Body of pancreas (tissue), 4 donors: ENCODE measurements at regions not wholly inside any gene's neighbourhood (a gene's known extent, or its start where the extent isn't known, plus 50 kb on each side); places are given as distances from the start of the nearest gene placed in this dataset.
A peak's percentile ranks its signal among the peaks of the same experiment; 100 is the strongest.

Experiments used
- ATAC-seq: fragments of 150-250 bp; one replicate; pipeline ENCODE4 v1.9.1; 2016
- DNase-seq, 4 donors: peaks; one replicate each; pipeline ENCODE4 v3.0.0-alpha.2; 2019
- H3K27ac ChIP-seq, 4 donors: fragments of 200-600 bp; sonication (generic); 1 replicate in 3 of 4; 2 replicates in 1 of 4; pipeline versions ENCODE4 v1.5.1 to v1.6.1; 2016 to 2019; ENCODE audit warnings: mild to moderate bottlenecking in 1 of 4, mixed read lengths in 1 of 4, moderate library complexity in 1 of 4
- H3K27me3 ChIP-seq, 2 donors: fragments of 200-600 bp; sonication (generic); one replicate each; pipeline ENCODE4 v1.6.0; 2016; ENCODE audit warnings: mild to moderate bottlenecking in 1 of 2
- H3K36me3 ChIP-seq, 2 donors: fragments of 200-600 bp; sonication (generic); replicated peaks in 1 of 2; 2 replicates each; pipeline ENCODE4 v1.5.1; 2016; ENCODE audit warnings: low read depth in 2 of 2; ENCODE audit not compliant: insufficient read depth in 1 of 2
- H3K4me1 ChIP-seq: fragments of 200-600 bp; sonication (generic); one replicate; pipeline ENCODE4 v1.6.0; 2016
- H3K4me3 ChIP-seq, 2 donors: fragments of 200-600 bp; sonication (generic); 1 replicate in 1 of 2; 2 replicates in 1 of 2; pipeline ENCODE4 v1.5.1; 2016 to 2019
- H3K9me3 ChIP-seq, 3 donors: fragments of 200-600 bp; sonication (generic); 1 replicate in 2 of 3; 2 replicates in 1 of 3; pipeline ENCODE4 v1.5.1; 2016
- CTCF ChIP-seq, 7 experiments: fragments of 450-650 bp in 4 of 7; fragments of 200-600 bp in 3 of 7; sonication (generic) in 3 of 7; IDR thresholded peaks; one replicate each; pipeline ENCODE4 v1.5.1; 2016 to 2019; ENCODE audit warnings: antibody characterized with exemption in 7 of 7
- POLR2A ChIP-seq, 3 donors: fragments of 450-650 bp; IDR thresholded peaks; one replicate each; pipeline ENCODE4 v1.6.1; 2016; ENCODE audit warnings: antibody characterized with exemption in 3 of 3, mild to moderate bottlenecking in 2 of 3
- WGBS, 2 donors: methylation state at CpG; one replicate each; pipeline ENCODE4 v1.1.5; 2017; 5-methylcytosine and 5-hydroxymethylcytosine counted together
- intact Hi-C: fragments of 100-400 bp; cut with DNase I; formaldehyde crosslinking; loops from one replicate; pipeline ENCODE4 v1.15.1; 2023

- Histone ChIP-seq H3K4me1 (peaks cover 32% of the 10 kb centered on the region), H3K36me3 (no peaks in the 10 kb centered on the region), H3K27ac (no peak overlapping the region), H3K9me3 (no peaks in the 10 kb centered on the region), H3K27me3 (no peaks in the 10 kb centered on the region), H3K4me3 (no peak overlapping the region)
- intact Hi-C loops = no loop called here
- no peak for DNase-seq
- TF ChIP-seq CTCF (IDR thresholded peaks at IDR 0.05) (no peak), POLR2A (IDR thresholded peaks at IDR 0.05) (no peak)
- WGBS, 2 donors = 95 to 97% methylated on average over 9 of the region's 9 CpGs
- ATAC-seq = no peak
These were observed 422.1 kb downstream of the RPS24 start for GRCh38 chr10:78455811-78456210.

- Histone ChIP-seq H3K4me3 (no peak overlapping the region), H3K4me1 (peaks cover 32% of the 10 kb centered on the region), H3K27me3 (no peaks in the 10 kb centered on the region), H3K36me3 (no peaks in the 10 kb centered on the region), H3K9me3 (no peaks in the 10 kb centered on the region), H3K27ac (no peak overlapping the region)
- 88 to 93% methylated on average over 13 of the region's 13 CpGs for WGBS, 2 donors
- DNase-seq (no peak), ATAC-seq (no peak)
- TF ChIP-seq CTCF (IDR thresholded peaks at IDR 0.05) (no peak), POLR2A (IDR thresholded peaks at IDR 0.05) (no peak)
- intact Hi-C loops = no loop called here
These were observed 423.2 kb downstream of the RPS24 start for GRCh38 chr10:78456649-78457400.

- no peaks in the 10 kb centered on the region for H3K9me3 ChIP-seq
- peak in 1 of 4 donors; percentile 35 for DNase-seq
- no peaks in the 10 kb centered on the region for H3K36me3 ChIP-seq
- WGBS, 2 donors = 46 to 68% methylated on average over 5 to 8 of the region's 8 CpGs
- TF ChIP-seq CTCF (IDR thresholded peaks at IDR 0.05) (no peak), POLR2A (IDR thresholded peaks at IDR 0.05) (no peak)
- H3K4me1 ChIP-seq = peaks cover 32% of the 10 kb centered on the region
- peak; percentile 67 for ATAC-seq
- no peak overlapping the region for H3K4me3 ChIP-seq
- H3K27me3 ChIP-seq = no peaks in the 10 kb centered on the region
- intact Hi-C loops = no loop called here
- peak overlapping the region in 2 of 4 donors; percentile 36 to 60 for H3K27ac ChIP-seq
These were observed 424.3 kb downstream of the RPS24 start for GRCh38 chr10:78457804-78458482.

GRCh38 chr10:78458983-78459638 lies 425.4 kb downstream of the RPS24 start:
- H3K9me3 ChIP-seq = no peaks in the 10 kb centered on the region
- H3K4me1 ChIP-seq = peaks cover 32% of the 10 kb centered on the region
- TF ChIP-seq CTCF (IDR thresholded peaks at IDR 0.05) (no peak), POLR2A (IDR thresholded peaks at IDR 0.05) (peak in 1 of 3 donors; percentile 26)
- DNase-seq = peak; percentile 29 to 74 (median 50)
- ATAC-seq = peak; percentile 95
- intact Hi-C loops = no loop called here
- H3K4me3 ChIP-seq = no peak overlapping the region
- no peaks in the 10 kb centered on the region for H3K36me3 ChIP-seq
- H3K27me3 ChIP-seq = no peaks in the 10 kb centered on the region
- peak overlapping the region in 2 of 4 donors; percentile 24 to 36 for H3K27ac ChIP-seq
- WGBS, 2 donors = 80 to 82% methylated on average over 3 of the region's 3 CpGs
